Activated B cell treated with CpG ODN at 0.5 μM for 24 hours (primary cell): ENCODE measurements at regions not wholly inside any gene's neighbourhood (a gene's known extent, or its start where the extent isn't known, plus 50 kb on each side); places are given as distances from the start of the nearest gene placed in this dataset.

ENCODE experiments used
- ATAC-seq: fragments of 200-7000 bp; cut with Tn5 transposase; one replicate; pipeline ENCODE4 v1.10.0; 2021; ENCODE audit warnings: low read depth, mild to moderate bottlenecking, moderate library complexity
- CTCF ChIA-PET: fragments of 350-600 bp; sonication (Branson Sonifier 250); formaldehyde crosslinking; loops from one replicate; lab custom pipeline; 2021; ENCODE audit warnings: antibody characterized with exemption; lab: Charles Lee
- POLR2A ChIA-PET: fragments of 350-600 bp; sonication (Branson Sonifier 250); formaldehyde crosslinking; loops from one replicate; lab custom pipeline; 2021; ENCODE audit warnings: antibody characterized with exemption; lab: Charles Lee
- DNase-seq: peaks from one replicate; pipeline ENCODE4 v3.0.0; 2022
- H3K27ac Mint-ChIP-seq: one replicate; pipeline ENCODE4 v1.8.0; 2020; ENCODE audit warnings: mixed read lengths
- H3K27me3 Mint-ChIP-seq: one replicate; pipeline ENCODE4 v1.8.0; 2021; ENCODE audit warnings: mixed read lengths
- H3K36me3 Mint-ChIP-seq: one replicate; pipeline ENCODE4 v1.8.0; 2021; ENCODE audit warnings: low read depth, mixed read lengths
- H3K4me1 Mint-ChIP-seq: one replicate; pipeline ENCODE4 v1.8.0; 2021; ENCODE audit warnings: mixed read lengths
- H3K4me3 Mint-ChIP-seq: one replicate; pipeline ENCODE4 v1.8.0; 2020; ENCODE audit warnings: mild to moderate bottlenecking, mixed read lengths
- H3K9me3 Mint-ChIP-seq: one replicate; pipeline ENCODE4 v1.8.0; 2020; ENCODE audit warnings: mixed read lengths
- intact Hi-C: fragments of 100-400 bp; cut with micrococcal nuclease; formaldehyde crosslinking; loops from one replicate; pipeline ENCODE4 v1.15.1; 2024
- TF ChIP-seq, protein P1 (sequence below): fragments of 200-600 bp; IDR thresholded peaks from one replicate; pipeline ENCODE4 v1.8.0; 2022; ENCODE audit warnings: antibody characterized with exemption, mild to moderate bottlenecking

- H3K4me1 Mint-ChIP-seq = no peaks in the 10 kb centered on the region
- no peak overlapping the region for H3K27ac Mint-ChIP-seq
- H3K4me3 Mint-ChIP-seq = no peak overlapping the region
- POLR2A ChIA-PET = no interaction called here
- no peaks in the 10 kb centered on the region for H3K27me3 Mint-ChIP-seq
- peaks cover under 1% of the 10 kb centered on the region for H3K9me3 Mint-ChIP-seq
- H3K36me3 Mint-ChIP-seq = no peaks in the 10 kb centered on the region
- CTCF ChIA-PET = no interaction called here
- DNase-seq (no peak), ATAC-seq (no peak)
- intact Hi-C loops = no loop called here
- TF ChIP-seq, protein P1, sequence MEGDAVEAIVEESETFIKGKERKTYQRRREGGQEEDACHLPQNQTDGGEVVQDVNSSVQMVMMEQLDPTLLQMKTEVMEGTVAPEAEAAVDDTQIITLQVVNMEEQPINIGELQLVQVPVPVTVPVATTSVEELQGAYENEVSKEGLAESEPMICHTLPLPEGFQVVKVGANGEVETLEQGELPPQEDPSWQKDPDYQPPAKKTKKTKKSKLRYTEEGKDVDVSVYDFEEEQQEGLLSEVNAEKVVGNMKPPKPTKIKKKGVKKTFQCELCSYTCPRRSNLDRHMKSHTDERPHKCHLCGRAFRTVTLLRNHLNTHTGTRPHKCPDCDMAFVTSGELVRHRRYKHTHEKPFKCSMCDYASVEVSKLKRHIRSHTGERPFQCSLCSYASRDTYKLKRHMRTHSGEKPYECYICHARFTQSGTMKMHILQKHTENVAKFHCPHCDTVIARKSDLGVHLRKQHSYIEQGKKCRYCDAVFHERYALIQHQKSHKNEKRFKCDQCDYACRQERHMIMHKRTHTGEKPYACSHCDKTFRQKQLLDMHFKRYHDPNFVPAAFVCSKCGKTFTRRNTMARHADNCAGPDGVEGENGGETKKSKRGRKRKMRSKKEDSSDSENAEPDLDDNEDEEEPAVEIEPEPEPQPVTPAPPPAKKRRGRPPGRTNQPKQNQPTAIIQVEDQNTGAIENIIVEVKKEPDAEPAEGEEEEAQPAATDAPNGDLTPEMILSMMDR = no peak
These were observed 748.4 kb upstream of the GRM7 start for GRCh38 chr3:6112546-6112945.

GRCh38 chr3:6113338-6113737 is 747.6 kb upstream of the GRM7 start:
- POLR2A ChIA-PET = no interaction called here
- Mint-ChIP-seq H3K36me3 (no peaks in the 10 kb centered on the region), H3K27me3 (no peaks in the 10 kb centered on the region), H3K27ac (no peak overlapping the region), H3K4me3 (no peak overlapping the region), H3K9me3 (peaks cover 3% of the 10 kb centered on the region), H3K4me1 (no peaks in the 10 kb centered on the region)
- no peak for DNase-seq
- no peak for ATAC-seq
- CTCF ChIA-PET = no interaction called here
- intact Hi-C loops = no loop called here
- TF ChIP-seq, protein P1 = no peak

GRCh38 chr3:6119367-6119766 is 741.5 kb upstream of the GRM7 start:
- Mint-ChIP-seq H3K27ac (no peak overlapping the region), H3K4me1 (no peaks in the 10 kb centered on the region), H3K4me3 (no peak overlapping the region), H3K36me3 (no peaks in the 10 kb centered on the region), H3K27me3 (no peaks in the 10 kb centered on the region), H3K9me3 (peaks cover 3% of the 10 kb centered on the region)
- intact Hi-C loops = no loop called here
- POLR2A ChIA-PET = no interaction called here
- CTCF ChIA-PET = no interaction called here
- ATAC-seq (no peak), DNase-seq (no peak)
- TF ChIP-seq, protein P1 = no peak

- Mint-ChIP-seq H3K27me3 (no peaks in the 10 kb centered on the region), H3K9me3 (peaks cover 3% of the 10 kb centered on the region), H3K36me3 (no peaks in the 10 kb centered on the region), H3K4me3 (no peak overlapping the region), H3K4me1 (no peaks in the 10 kb centered on the region), H3K27ac (no peak overlapping the region)
- DNase-seq (no peak), ATAC-seq (no peak)
- POLR2A ChIA-PET = no interaction called here
- TF ChIP-seq, protein P1 = no peak
- intact Hi-C loops = no loop called here
- CTCF ChIA-PET = no interaction called here
These were observed 740.1 kb upstream of the GRM7 start for GRCh38 chr3:6120786-6121185.

DNA sequence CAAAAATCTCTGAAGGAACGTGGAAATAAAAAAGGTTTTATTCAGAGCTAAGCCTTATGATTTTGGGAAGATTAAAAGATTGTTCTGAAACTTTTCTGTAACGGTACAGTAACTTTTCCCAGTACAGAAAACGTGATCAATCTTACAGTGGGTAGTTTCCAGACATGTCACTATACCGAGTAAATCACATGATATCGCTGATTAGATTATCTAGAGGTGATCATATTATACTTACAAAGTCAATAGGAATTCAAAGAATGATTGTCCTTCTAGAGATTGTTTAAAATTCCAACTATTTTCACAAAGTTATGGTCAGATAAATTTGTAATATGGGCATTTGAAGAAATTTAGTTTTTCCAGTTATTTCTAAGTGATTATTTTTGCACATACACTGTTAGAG is 736.0 kb upstream of the GRM7 start:
- Mint-ChIP-seq H3K4me1 (no peaks in the 10 kb centered on the region), H3K36me3 (no peaks in the 10 kb centered on the region), H3K27me3 (no peaks in the 10 kb centered on the region), H3K9me3 (peaks cover 5% of the 10 kb centered on the region), H3K4me3 (no peak overlapping the region), H3K27ac (no peak overlapping the region)
- intact Hi-C loops = no loop called here
- ATAC-seq = no peak
- ChIA-PET CTCF (no interaction called here), POLR2A (no interaction called here)
- DNase-seq = no peak
- TF ChIP-seq, protein P1 = no peak
